Epithelial cell of esophagus (primary cell): ENCODE measurements at regions not wholly inside any gene's neighbourhood (a gene's known extent, or its start where the extent isn't known, plus 50 kb on each side); places are given as distances from the start of the nearest gene placed in this dataset.

Source experiments
- DNase-seq: peaks from one replicate; pipeline ENCODE4 v3.0.0; 2010; ENCODE audit warnings: low read depth
- H3K4me3 ChIP-seq: 2 replicates; pipeline ENCODE4 v1.5.1; 2011; ENCODE audit warnings: mild to moderate bottlenecking, low read length, control low read depth
- CTCF ChIP-seq: IDR thresholded peaks from 2 replicates; pipeline ENCODE4 v1.5.1; 2011; ENCODE audit warnings: low read depth, mild to moderate bottlenecking, low read length, control low read depth, inconsistent platforms; ENCODE audit not compliant: insufficient read depth; ENCODE audit errors: missing control alignments

- H3K4me3 ChIP-seq = no peak overlapping the region
- DNase-seq = no peak
- no peak for TF ChIP-seq CTCF
Observed at GRCh38 chr10:34868589-34868988, 53.5 kb upstream of the PARD3 start.

GRCh38 chr10:34866848-34867247 lies 51.8 kb upstream of the PARD3 start:
- DNase-seq = no peak
- no peak overlapping the region for H3K4me3 ChIP-seq
- no peak for TF ChIP-seq CTCF
